ENCODE measurements at regions not wholly inside any gene's neighbourhood (a gene's known extent, or its start where the extent isn't known, plus 50 kb on each side); places are given as distances from the start of the nearest gene placed in this dataset.

- TF ChIP-seq CTCF (IDR thresholded peaks at IDR 0.05): no peak
- TF ChIP-seq POLR2A (IDR thresholded peaks at IDR 0.05): no peak
Measured at GRCh38 chr16:54466233-54466632, 179.6 kb upstream of the IRX3 start.
